Retinal pigment epithelial cell (primary cell): ENCODE measurements at regions not wholly inside any gene's neighbourhood (a gene's known extent, or its start where the extent isn't known, plus 50 kb on each side); places are given as distances from the start of the nearest gene placed in this dataset.
A peak's percentile ranks its signal among the peaks of the same experiment; 100 is the strongest.

Experiments used
- DNase-seq: peaks from one replicate; pipeline ENCODE4 v3.0.0-alpha.2; 2010; ENCODE audit warnings: low read depth
- H3K4me3 ChIP-seq: 2 replicates; pipeline ENCODE4 v1.5.1; 2011; ENCODE audit warnings: mild to moderate bottlenecking, low read length, control low read depth, moderate library complexity
- TF ChIP-seq, protein P1 (sequence below): conservative IDR thresholded peaks from 2 replicates; pipeline ENCODE4 v1.5.1; 2011; ENCODE audit warnings: low read depth, low read length, control low read depth, inconsistent platforms

DNA sequence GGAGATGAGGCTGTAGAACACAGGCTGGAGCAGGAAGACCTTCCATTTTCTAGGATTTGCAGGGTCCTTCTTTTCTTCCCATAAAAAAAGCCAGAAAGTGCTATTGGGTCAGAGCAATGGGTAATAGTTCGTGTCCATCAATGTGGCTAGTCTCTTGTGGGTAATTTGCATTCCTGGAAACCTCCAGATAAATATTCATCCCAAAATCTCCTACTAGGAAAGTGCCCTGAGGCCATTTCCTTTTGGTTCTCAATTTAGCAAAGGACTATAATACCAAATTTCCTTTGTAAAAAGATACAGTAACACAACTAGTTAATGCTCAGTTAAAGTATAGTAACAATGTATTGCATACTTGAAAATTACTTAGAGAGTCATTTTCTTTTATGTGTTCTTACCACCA, 138.1 kb upstream of the TAB2 start:
- H3K4me3 ChIP-seq: no peak overlapping the region
- TF ChIP-seq, protein P1, sequence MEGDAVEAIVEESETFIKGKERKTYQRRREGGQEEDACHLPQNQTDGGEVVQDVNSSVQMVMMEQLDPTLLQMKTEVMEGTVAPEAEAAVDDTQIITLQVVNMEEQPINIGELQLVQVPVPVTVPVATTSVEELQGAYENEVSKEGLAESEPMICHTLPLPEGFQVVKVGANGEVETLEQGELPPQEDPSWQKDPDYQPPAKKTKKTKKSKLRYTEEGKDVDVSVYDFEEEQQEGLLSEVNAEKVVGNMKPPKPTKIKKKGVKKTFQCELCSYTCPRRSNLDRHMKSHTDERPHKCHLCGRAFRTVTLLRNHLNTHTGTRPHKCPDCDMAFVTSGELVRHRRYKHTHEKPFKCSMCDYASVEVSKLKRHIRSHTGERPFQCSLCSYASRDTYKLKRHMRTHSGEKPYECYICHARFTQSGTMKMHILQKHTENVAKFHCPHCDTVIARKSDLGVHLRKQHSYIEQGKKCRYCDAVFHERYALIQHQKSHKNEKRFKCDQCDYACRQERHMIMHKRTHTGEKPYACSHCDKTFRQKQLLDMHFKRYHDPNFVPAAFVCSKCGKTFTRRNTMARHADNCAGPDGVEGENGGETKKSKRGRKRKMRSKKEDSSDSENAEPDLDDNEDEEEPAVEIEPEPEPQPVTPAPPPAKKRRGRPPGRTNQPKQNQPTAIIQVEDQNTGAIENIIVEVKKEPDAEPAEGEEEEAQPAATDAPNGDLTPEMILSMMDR: no peak
- DNase-seq: no peak

DNA sequence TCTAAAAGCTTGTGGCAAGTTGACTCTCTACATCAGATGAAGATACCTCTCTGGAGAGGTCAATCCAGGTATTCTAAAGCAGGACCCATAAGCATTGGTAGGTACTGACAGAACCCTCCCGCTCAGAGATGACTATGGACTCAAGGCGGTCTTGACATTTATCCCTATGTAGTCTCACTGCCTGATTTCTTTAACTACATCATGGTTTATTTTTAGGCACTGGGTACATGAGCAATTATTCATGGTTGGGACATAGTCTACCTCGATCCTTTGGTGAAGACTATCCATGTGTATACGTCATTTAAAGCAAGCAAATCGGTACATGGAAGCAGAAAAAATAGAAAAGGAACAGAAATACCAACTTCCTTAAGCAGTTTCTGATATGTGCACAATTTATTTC, 136.2 kb upstream of the TAB2 start:
- TF ChIP-seq, protein P1: no peak
- DNase-seq: no peak
- H3K4me3 ChIP-seq: no peak overlapping the region

- no peak overlapping the region for H3K4me3 ChIP-seq
- DNase-seq: no peak
- TF ChIP-seq, protein P1: no peak
Measured at GRCh38 chr6:149182262-149182661, 135.2 kb upstream of the TAB2 start.

DNA sequence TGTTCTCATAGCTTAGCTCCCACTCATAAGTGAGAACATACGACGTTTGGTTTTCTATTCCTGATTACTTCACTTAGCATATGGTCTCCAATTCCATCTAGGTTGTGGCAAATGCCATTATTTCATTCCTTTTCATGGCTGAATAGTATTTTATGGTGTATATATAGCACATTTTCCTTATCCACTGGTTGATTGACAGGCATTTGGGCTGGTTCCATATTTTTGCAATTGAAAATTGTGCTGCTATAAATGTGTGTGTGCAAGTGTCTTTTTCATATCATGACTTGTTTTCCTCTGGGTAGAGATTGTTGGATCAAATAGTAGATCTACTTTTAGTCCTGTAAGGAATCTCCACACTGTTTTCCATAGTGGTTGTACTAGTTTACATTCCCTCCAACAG, 133.0 kb upstream of the TAB2 start:
- TF ChIP-seq, protein P1: no peak
- no peak overlapping the region for H3K4me3 ChIP-seq
- no peak for DNase-seq

DNA sequence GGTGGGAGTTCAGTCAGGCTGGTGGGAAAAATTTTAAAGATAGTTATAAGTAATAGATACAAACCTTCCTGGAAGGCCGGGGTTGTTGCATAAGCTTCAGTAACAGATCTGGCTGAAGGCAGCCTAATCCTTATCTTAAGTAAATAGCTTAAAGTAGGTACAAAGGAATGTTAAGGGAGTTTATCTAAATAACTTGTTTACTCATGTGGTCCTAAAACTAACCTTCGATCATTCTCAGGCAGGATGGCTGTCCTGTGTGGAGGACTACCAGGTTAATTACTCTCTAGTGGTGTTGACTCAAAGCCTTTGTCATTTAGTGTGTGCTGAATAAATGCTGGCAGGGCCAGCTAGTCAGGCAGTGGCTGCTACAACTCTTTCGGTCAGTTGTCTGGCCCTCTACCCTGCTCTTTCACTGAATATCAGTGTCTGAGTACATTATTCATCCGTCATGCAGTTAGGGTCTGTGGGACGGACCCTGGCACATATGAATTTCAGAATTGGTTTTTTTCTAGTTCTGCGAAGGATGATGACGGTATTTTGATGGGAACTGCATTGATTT, 131.6 kb upstream of the TAB2 start:
- no peak for DNase-seq

GRCh38 chr6:149186873-149187272, 130.6 kb upstream of the TAB2 start:
- DNase-seq: no peak
- TF ChIP-seq, protein P1: no peak
- H3K4me3 ChIP-seq: no peak overlapping the region

More for the DNA sequence above, 131.6 kb upstream of the TAB2 start:
- TF ChIP-seq, protein P1: no peak
- no peak overlapping the region for H3K4me3 ChIP-seq

GRCh38 chr6:149190224-149190831, 127.2 kb upstream of the TAB2 start:
- no peak for DNase-seq
- no peak overlapping the region for H3K4me3 ChIP-seq
- TF ChIP-seq, protein P1: peak; percentile 27
